DOHH2 (cell line): ENCODE measurements at regions not wholly inside any gene's neighbourhood (a gene's known extent, or its start where the extent isn't known, plus 50 kb on each side); places are given as distances from the start of the nearest gene placed in this dataset.

Experiments
- H3F3A ChIP-seq: fragments of 200-600 bp; sonication (generic), shearing (Covaris generic); 2 replicates; pipeline ENCODE4 v1.6.0; 2016; ENCODE audit warnings: antibody characterized with exemption, mild to moderate bottlenecking; ENCODE audit not compliant: control insufficient read depth, insufficient read depth
- H3K27ac ChIP-seq: fragments of 200-600 bp; sonication (generic); 2 replicates; pipeline ENCODE4 v1.5.1; 2014; ENCODE audit warnings: low read depth, mild to moderate bottlenecking, low read length, moderate library complexity
- H3K27me3 ChIP-seq: fragments of 200-600 bp; sonication (generic); 2 replicates; pipeline ENCODE4 v1.6.1; 2014; ENCODE audit warnings: mild to moderate bottlenecking, low read length, mixed read lengths; ENCODE audit not compliant: control insufficient read depth
- H3K36me3 ChIP-seq: fragments of 200-600 bp; sonication (generic); 2 replicates; pipeline ENCODE4 v1.6.1; 2014; ENCODE audit warnings: mild to moderate bottlenecking, low read length, moderate library complexity, mixed read lengths; ENCODE audit not compliant: control insufficient read depth
- H3K4me1 ChIP-seq: fragments of 200-600 bp; sonication (generic); 2 replicates; pipeline ENCODE4 v1.6.1; 2014; ENCODE audit warnings: mild to moderate bottlenecking, low read length, mixed read lengths; ENCODE audit not compliant: control insufficient read depth
- H3K4me2 ChIP-seq: fragments of 200-600 bp; sonication (generic); 2 replicates; pipeline ENCODE4 v1.6.0; 2014; ENCODE audit warnings: mild to moderate bottlenecking, low read length, moderate library complexity
- H3K4me3 ChIP-seq: fragments of 200-600 bp; sonication (generic); 2 replicates; pipeline ENCODE4 v1.5.1; 2014; ENCODE audit warnings: mild to moderate bottlenecking, low read length, mixed read lengths
- H3K79me2 ChIP-seq: fragments of 200-600 bp; sonication (generic); 2 replicates; pipeline ENCODE4 v1.6.1; 2014; ENCODE audit warnings: mild to moderate bottlenecking, low read length, mixed read lengths; ENCODE audit not compliant: control insufficient read depth
- H3K9me2 ChIP-seq: fragments of 200-600 bp; sonication (generic); replicated peaks from 2 replicates; pipeline ENCODE4 v1.6.1; 2014; ENCODE audit warnings: mild to moderate bottlenecking, low read length, mixed read lengths; ENCODE audit not compliant: control insufficient read depth
- H3K9me3 ChIP-seq: fragments of 200-600 bp; sonication (generic); 2 replicates; pipeline ENCODE4 v1.6.1; 2014; ENCODE audit warnings: antibody characterized with exemption, low read length, mixed read lengths; ENCODE audit not compliant: control insufficient read depth, insufficient read depth
- H4K20me1 ChIP-seq: fragments of 200-600 bp; sonication (generic); 2 replicates; pipeline ENCODE4 v1.6.0; 2014; ENCODE audit warnings: low read depth, mild to moderate bottlenecking, antibody characterized with exemption, low read length, moderate library complexity; ENCODE audit not compliant: control insufficient read depth, insufficient read depth
- EZH2phosphoT487 ChIP-seq: fragments of 200-600 bp; sonication (generic); IDR thresholded peaks from 2 replicates; pipeline ENCODE4 v1.6.1; 2017; ENCODE audit warnings: borderline replicate concordance, mild to moderate bottlenecking, antibody characterized with exemption, low read length, moderate library complexity, mixed read lengths
- TF ChIP-seq, protein P1 (sequence below): fragments of 200-600 bp; sonication (generic); IDR thresholded peaks from one replicate; pipeline ENCODE4 v1.5.1; 2014; ENCODE audit warnings: antibody characterized with exemption, mild to moderate bottlenecking, low read depth, low read length; ENCODE audit not compliant: poor library complexity, severe bottlenecking

DNA sequence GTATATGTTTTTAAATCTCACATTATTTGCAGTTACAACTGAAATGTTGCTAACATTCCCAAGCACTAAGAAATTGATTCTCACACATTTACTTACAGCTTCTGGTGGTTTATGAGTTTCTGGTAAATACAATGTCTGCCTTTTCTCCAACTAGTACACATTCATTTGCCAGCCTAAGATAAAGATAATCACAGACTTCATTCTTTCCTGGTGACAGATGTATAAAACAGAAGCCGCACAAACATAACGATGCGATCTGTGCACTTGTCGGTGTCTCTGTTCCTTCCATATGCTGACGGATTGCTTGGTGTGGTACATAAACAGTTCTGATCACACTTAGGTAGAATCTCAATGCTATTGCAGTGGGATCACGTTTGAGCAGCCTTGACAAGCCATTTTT, 100.4 kb upstream of the DDX18 start:
- Histone ChIP-seq H3K27ac (no peak overlapping the region), H3K4me3 (no peak overlapping the region), H3K79me2 (no peaks in the 10 kb centered on the region), H4K20me1 (no peaks in the 10 kb centered on the region), H3K27me3 (no peaks in the 10 kb centered on the region), H3K4me1 (no peaks in the 10 kb centered on the region), H3K9me3 (no peaks in the 10 kb centered on the region), H3K4me2 (no peak overlapping the region), H3K9me2 (no peaks in the 10 kb centered on the region), H3K36me3 (no peaks in the 10 kb centered on the region), H3F3A (no peaks in the 10 kb centered on the region)
- TF ChIP-seq EZH2phosphoT487 = no peak
- TF ChIP-seq, protein P1, sequence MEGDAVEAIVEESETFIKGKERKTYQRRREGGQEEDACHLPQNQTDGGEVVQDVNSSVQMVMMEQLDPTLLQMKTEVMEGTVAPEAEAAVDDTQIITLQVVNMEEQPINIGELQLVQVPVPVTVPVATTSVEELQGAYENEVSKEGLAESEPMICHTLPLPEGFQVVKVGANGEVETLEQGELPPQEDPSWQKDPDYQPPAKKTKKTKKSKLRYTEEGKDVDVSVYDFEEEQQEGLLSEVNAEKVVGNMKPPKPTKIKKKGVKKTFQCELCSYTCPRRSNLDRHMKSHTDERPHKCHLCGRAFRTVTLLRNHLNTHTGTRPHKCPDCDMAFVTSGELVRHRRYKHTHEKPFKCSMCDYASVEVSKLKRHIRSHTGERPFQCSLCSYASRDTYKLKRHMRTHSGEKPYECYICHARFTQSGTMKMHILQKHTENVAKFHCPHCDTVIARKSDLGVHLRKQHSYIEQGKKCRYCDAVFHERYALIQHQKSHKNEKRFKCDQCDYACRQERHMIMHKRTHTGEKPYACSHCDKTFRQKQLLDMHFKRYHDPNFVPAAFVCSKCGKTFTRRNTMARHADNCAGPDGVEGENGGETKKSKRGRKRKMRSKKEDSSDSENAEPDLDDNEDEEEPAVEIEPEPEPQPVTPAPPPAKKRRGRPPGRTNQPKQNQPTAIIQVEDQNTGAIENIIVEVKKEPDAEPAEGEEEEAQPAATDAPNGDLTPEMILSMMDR = no peak

DNA sequence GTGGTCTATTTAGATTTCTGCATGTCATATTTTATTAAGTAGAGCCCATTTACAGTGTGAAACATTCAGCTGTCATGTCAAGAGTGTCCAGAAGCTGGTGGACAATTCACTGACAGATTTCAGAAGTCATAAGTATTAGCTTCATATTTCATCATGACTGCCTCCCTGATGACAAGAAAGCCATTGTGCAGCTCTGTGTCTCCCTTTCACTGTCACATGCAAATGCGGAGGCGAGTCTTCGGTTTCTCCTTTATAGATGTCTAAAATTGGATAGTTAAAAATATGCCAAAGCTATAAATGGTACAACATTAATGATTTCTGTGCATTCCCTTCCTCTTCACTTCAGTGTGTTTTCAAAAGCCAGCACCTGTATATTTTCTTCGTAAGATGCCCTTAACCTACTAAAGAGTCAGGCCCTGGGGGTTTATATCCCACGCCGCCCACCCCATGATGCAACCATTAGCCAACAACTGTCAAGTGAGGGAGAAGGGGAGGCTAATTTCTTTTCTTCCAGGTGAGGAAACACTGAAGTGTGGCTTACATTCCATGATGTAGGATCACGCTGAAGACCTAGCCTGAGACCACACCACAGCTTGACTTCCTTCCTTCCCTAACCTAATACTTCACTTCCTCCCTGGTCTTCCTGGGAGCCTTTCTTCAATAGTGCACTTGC, 99.6 kb upstream of the DDX18 start:
- Histone ChIP-seq H3K27ac (no peak overlapping the region), H3K4me3 (no peak overlapping the region), H3K27me3 (no peaks in the 10 kb centered on the region), H3K9me3 (no peaks in the 10 kb centered on the region), H3F3A (no peaks in the 10 kb centered on the region), H3K79me2 (no peaks in the 10 kb centered on the region), H3K9me2 (no peaks in the 10 kb centered on the region), H3K36me3 (no peaks in the 10 kb centered on the region), H3K4me1 (no peaks in the 10 kb centered on the region), H4K20me1 (no peaks in the 10 kb centered on the region), H3K4me2 (no peak overlapping the region)
- TF ChIP-seq, protein P1 = no peak
- no peak for TF ChIP-seq EZH2phosphoT487

DNA sequence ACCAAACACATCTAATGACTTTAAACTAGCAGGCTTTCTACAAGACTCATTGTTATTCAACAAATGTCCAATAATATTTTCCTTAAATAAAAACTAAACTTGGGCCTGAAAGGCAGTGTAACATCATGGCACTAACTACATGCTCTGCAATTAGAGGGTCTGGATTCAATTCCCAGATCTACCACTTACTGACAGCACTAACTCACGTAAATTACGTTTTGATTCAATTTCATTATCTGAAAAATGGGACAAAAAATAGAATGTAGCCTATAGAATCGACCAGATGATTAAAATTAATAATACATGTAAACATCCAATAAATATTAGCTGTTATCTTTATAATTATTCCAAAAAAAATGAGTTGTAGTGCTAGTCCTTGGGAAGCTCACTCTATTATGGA, 98.0 kb upstream of the DDX18 start:
- Histone ChIP-seq H3K27me3 (no peaks in the 10 kb centered on the region), H4K20me1 (no peaks in the 10 kb centered on the region)
- no peak for TF ChIP-seq EZH2phosphoT487
- TF ChIP-seq, protein P1 = no peak

More for the DNA sequence above, 98.0 kb upstream of the DDX18 start:
- H3K27ac ChIP-seq = no peak overlapping the region
- H3K4me2 ChIP-seq = no peak overlapping the region
- H3K9me3 ChIP-seq = no peaks in the 10 kb centered on the region
- H3K9me2 ChIP-seq = no peaks in the 10 kb centered on the region
- H3K4me3 ChIP-seq = no peak overlapping the region
- no peaks in the 10 kb centered on the region for H3F3A ChIP-seq
- no peaks in the 10 kb centered on the region for H3K79me2 ChIP-seq
- H3K36me3 ChIP-seq = no peaks in the 10 kb centered on the region
- H3K4me1 ChIP-seq = no peaks in the 10 kb centered on the region
